GM23248 (cell line): ENCODE measurements at regions not wholly inside any gene's neighbourhood (a gene's known extent, or its start where the extent isn't known, plus 50 kb on each side); places are given as distances from the start of the nearest gene placed in this dataset.

Experiments
- EZH2 ChIP-seq: fragments of 200-600 bp; sonication (generic); IDR thresholded peaks from 2 replicates; pipeline ENCODE4 v1.6.1; 2018; ENCODE audit warnings: antibody characterized with exemption, mild to moderate bottlenecking; ENCODE audit not compliant: insufficient read depth, poor library complexity, severe bottlenecking
- EZH2phosphoT487 ChIP-seq: fragments of 200-600 bp; sonication (generic); IDR thresholded peaks from 2 replicates; pipeline ENCODE4 v1.6.1; 2018; ENCODE audit warnings: antibody characterized with exemption, moderate library complexity, mild to moderate bottlenecking, low read depth; ENCODE audit not compliant: insufficient read depth

DNA sequence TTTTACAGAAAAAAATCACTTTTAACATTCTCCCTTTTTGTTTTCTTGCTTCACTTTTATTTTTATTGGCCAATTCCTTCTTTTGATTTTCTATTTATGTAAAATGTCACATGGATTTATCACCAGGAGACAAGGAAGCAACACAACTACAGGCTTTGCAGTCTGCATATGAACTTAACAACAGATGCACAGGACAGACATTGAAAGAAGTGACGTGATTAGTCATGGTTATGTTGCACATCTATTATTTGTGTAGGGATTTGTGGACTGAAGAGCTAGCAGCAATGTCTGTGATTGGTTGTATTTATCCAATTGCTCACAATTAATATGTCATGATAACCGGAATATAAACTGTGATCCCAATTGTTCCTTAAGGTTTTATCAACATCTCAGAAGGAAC lies 147.8 kb upstream of the KLF3 start:
- TF ChIP-seq EZH2 (no peak), EZH2phosphoT487 (no peak)
